Ovary (tissue), 7 donors: ENCODE measurements at regions not wholly inside any gene's neighbourhood (a gene's known extent, or its start where the extent isn't known, plus 50 kb on each side); places are given as distances from the start of the nearest gene placed in this dataset.

Source experiments
- DNase-seq, 5 donors: peaks; one replicate each; pipeline ENCODE4 v3.0.0-alpha.2; 2019 to 2020
- H3K27ac ChIP-seq, 2 donors: fragments of 200-600 bp; one replicate each; pipeline versions ENCODE4 v1.5.1 to v1.8.0; 2019 to 2022
- H3K27me3 ChIP-seq: fragments of 200-600 bp; one replicate; pipeline ENCODE4 v1.8.0; 2022
- H3K36me3 ChIP-seq: fragments of 200-600 bp; sonication (generic); one replicate; pipeline ENCODE4 v1.5.1; 2019
- H3K4me1 ChIP-seq: one replicate; pipeline ENCODE4 v1.8.1; 2013; ENCODE audit warnings: mild to moderate bottlenecking, moderate library complexity; ENCODE audit not compliant: insufficient read depth
- H3K4me3 ChIP-seq: fragments of 200-600 bp; sonication (generic); one replicate; pipeline ENCODE4 v1.5.1; 2017
- H3K9me3 ChIP-seq, 2 donors: fragments of 200-600 bp in 1 of 2; sonication (generic) in 1 of 2; one replicate each; pipeline versions ENCODE4 v1.5.1 to v1.8.1; 2013 to 2019; ENCODE audit warnings: mild to moderate bottlenecking in 1 of 2, moderate library complexity in 1 of 2
- EP300 ChIP-seq: sonication (generic); formaldehyde crosslinking; IDR thresholded peaks from one replicate; pipeline ENCODE4 v1.6.1; 2017; ENCODE audit warnings: antibody characterized with exemption
- POLR2A ChIP-seq: fragments of 450-650 bp; IDR thresholded peaks from one replicate; pipeline ENCODE4 v1.6.1; 2017; ENCODE audit warnings: antibody characterized with exemption, mild to moderate bottlenecking, moderate library complexity
- WGBS, 3 donors: extraction: QIAGEN DNeasy Blood & Tissue Kit in 1 of 3; methylation state at CpG; one replicate each; pipeline versions ENCODE4 v1.1.5 to v1.1.7; 2013 to 2017; 5-methylcytosine and 5-hydroxymethylcytosine counted together
- intact Hi-C, 4 donors: fragments of 100-400 bp; cut with DNase I; formaldehyde crosslinking; loops; one replicate each; pipeline versions ENCODE4 v1.11.0 to v1.15.1; 2022 to 2023
- TF ChIP-seq, protein P1 (sequence below), 3 donors: fragments of 450-650 bp in 2 of 3; fragments of 200-600 bp in 1 of 3; IDR thresholded peaks; one replicate each; pipeline versions ENCODE4 v1.5.1 to v1.8.0; 2016 to 2022; ENCODE audit warnings: antibody characterized with exemption in 3 of 3, mild to moderate bottlenecking in 1 of 3
- donor health status: DM: no; HTN: no; CAD: no; lungs with moderate emphysema.
- donor health status: DM: no; HTN: no; CAD: no.
- donor health status: Bipolar disorder and iron deficiency.
- donor health status: DM: no; HTN: no; CAD: no.
- donor health status: DM: yes; HTN: yes; CAD: no.

DNA sequence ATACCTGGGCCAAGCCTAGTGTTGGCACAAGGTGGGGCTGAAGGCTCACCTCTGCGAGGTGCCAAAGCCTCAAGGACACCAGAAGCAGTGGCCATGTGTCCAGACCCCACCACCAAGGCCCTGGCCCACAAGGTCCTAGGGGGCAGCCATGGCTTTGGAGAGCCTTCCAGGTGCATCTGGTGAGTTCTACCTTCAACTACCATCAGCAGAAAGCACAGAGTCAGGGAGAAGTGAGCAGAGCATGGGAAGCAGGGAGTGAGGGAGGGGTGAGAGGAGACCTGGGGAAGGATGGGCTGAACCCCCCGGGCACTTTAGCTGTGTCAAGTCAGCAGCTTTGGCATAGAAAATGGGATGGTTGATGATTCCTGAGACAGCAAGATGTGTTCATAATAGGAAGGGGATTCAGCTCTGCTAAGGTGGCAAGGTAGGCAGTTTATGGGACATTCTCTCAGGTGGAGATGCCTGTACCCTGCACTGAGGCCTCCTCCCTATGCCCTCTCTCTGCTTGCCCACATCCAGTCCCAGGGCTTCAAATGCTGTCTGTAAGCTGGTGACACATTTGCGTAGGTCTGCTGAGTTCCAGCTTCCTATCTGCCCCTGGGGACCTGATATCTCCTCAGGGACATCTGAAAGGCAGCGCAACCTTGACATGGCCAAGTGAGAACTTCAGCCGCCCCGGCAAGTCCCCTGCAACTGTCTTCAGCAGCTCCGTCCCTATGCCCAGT lies 83.4 kb upstream of the RGPD5 start:
- TF ChIP-seq EP300 = no peak
- no peak for TF ChIP-seq POLR2A
- TF ChIP-seq, protein P1, sequence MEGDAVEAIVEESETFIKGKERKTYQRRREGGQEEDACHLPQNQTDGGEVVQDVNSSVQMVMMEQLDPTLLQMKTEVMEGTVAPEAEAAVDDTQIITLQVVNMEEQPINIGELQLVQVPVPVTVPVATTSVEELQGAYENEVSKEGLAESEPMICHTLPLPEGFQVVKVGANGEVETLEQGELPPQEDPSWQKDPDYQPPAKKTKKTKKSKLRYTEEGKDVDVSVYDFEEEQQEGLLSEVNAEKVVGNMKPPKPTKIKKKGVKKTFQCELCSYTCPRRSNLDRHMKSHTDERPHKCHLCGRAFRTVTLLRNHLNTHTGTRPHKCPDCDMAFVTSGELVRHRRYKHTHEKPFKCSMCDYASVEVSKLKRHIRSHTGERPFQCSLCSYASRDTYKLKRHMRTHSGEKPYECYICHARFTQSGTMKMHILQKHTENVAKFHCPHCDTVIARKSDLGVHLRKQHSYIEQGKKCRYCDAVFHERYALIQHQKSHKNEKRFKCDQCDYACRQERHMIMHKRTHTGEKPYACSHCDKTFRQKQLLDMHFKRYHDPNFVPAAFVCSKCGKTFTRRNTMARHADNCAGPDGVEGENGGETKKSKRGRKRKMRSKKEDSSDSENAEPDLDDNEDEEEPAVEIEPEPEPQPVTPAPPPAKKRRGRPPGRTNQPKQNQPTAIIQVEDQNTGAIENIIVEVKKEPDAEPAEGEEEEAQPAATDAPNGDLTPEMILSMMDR (IDR thresholded peaks at IDR 0.05) = no peak
- H3K4me1 ChIP-seq = no peaks in the 10 kb centered on the region
- no peak overlapping the region for H3K4me3 ChIP-seq
- H3K27me3 ChIP-seq = no peaks in the 10 kb centered on the region
- WGBS, 3 donors = 89 to 95% (median 94%) methylated on average over 7 of the region's 7 CpGs
- H3K27ac ChIP-seq = no peak overlapping the region
- H3K36me3 ChIP-seq = no peaks in the 10 kb centered on the region
- no peak for DNase-seq
- intact Hi-C loops = loop anchor here in 3 of 4 donors (10.0 kb wide), 2 partner anchors 156 to 166 kb away; no protein-coding TSS in a partner anchor
- no peaks in the 10 kb centered on the region for H3K9me3 ChIP-seq

GRCh38 chr2:109711230-109712122 lies 82.6 kb upstream of the RGPD5 start:
- intact Hi-C loops = loop anchor here in 3 of 4 donors (10.0 kb wide), 2 partner anchors 157 to 167 kb away; no protein-coding TSS in a partner anchor
- Histone ChIP-seq H3K36me3 (no peaks in the 10 kb centered on the region), H3K27ac (no peak overlapping the region), H3K4me1 (no peaks in the 10 kb centered on the region), H3K27me3 (no peaks in the 10 kb centered on the region), H3K9me3 (no peaks in the 10 kb centered on the region), H3K4me3 (no peak overlapping the region)
- WGBS, 3 donors = 62 to 70% (median 69%) methylated on average over 11 of the region's 11 CpGs
- DNase-seq = no peak
- TF ChIP-seq, protein P1 (IDR thresholded peaks at IDR 0.05) = no peak

DNA sequence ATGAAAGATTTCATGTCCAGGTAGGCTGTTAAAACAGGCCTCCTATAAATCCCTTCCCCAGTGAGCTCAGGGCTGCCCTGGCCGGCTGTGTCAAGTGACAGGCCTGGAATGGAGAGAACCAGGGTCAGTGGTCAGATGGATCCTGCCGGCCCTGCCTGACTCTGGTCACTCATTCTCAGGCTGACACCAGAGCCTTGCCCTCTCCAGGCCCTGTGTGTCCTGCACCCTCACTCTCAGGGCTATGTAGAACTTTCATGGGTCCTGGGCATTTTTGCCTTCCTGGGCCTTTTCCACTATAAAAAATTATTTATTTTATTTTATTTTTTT lies 82.0 kb upstream of the RGPD5 start:
- H3K9me3 ChIP-seq = no peaks in the 10 kb centered on the region
- intact Hi-C loops = loop anchor here in 3 of 4 donors (10.0 kb wide), 2 partner anchors 157 to 167 kb away; no protein-coding TSS in a partner anchor
- DNase-seq = no peak
- WGBS, 3 donors = 84 to 94% (median 93%) methylated on average over 2 of the region's 2 CpGs
- no peak overlapping the region for H3K27ac ChIP-seq
- no peaks in the 10 kb centered on the region for H3K4me1 ChIP-seq
- H3K4me3 ChIP-seq = no peak overlapping the region
- no peaks in the 10 kb centered on the region for H3K27me3 ChIP-seq
- H3K36me3 ChIP-seq = no peaks in the 10 kb centered on the region
- TF ChIP-seq POLR2A (no peak), EP300 (no peak)
- TF ChIP-seq, protein P1 (IDR thresholded peaks at IDR 0.05) = no peak

GRCh38 chr2:109712746-109713145 lies 81.4 kb upstream of the RGPD5 start:
- no peaks in the 10 kb centered on the region for H3K9me3 ChIP-seq
- H3K4me1 ChIP-seq = no peaks in the 10 kb centered on the region
- H3K27ac ChIP-seq = no peak overlapping the region
- 96 to 97% (median 96%) methylated on average over 5 of the region's 5 CpGs for WGBS, 3 donors
- peak in 1 of 5 donors; percentile 2 for DNase-seq
- no peaks in the 10 kb centered on the region for H3K27me3 ChIP-seq
- H3K36me3 ChIP-seq = no peaks in the 10 kb centered on the region
- intact Hi-C loops = loop anchor here in 3 of 4 donors (10.0 kb wide), 2 partner anchors 158 to 168 kb away; no protein-coding TSS in a partner anchor
- TF ChIP-seq, protein P1 (IDR thresholded peaks at IDR 0.05) = no peak
- no peak for TF ChIP-seq EP300
- no peak for TF ChIP-seq POLR2A
- no peak overlapping the region for H3K4me3 ChIP-seq
